Fibroblast of mammary gland (primary cell): ENCODE measurements at regions not wholly inside any gene's neighbourhood (a gene's known extent, or its start where the extent isn't known, plus 50 kb on each side); places are given as distances from the start of the nearest gene placed in this dataset.

ENCODE experiments used
- DNase-seq: peaks from one replicate; pipeline ENCODE4 v3.0.0-alpha.2; 2010; ENCODE audit warnings: low read depth
- H3K4me3 ChIP-seq: 2 replicates; pipeline ENCODE4 v1.5.1; 2011; ENCODE audit warnings: low read depth, mild to moderate bottlenecking, low read length, moderate library complexity; ENCODE audit not compliant: control insufficient read depth
- CTCF ChIP-seq: conservative IDR thresholded peaks from 2 replicates; pipeline ENCODE4 v1.5.1; 2011; ENCODE audit warnings: low read depth, low read length, inconsistent platforms; ENCODE audit not compliant: control insufficient read depth, insufficient read depth

GRCh38 chr2:221130431-221130830 is 441.7 kb downstream of the EPHA4 start:
- H3K4me3 ChIP-seq: no peak overlapping the region
- DNase-seq: no peak
- no peak for TF ChIP-seq CTCF

GRCh38 chr2:221133941-221134340 is 438.2 kb downstream of the EPHA4 start:
- no peak for DNase-seq
- no peak overlapping the region for H3K4me3 ChIP-seq
- TF ChIP-seq CTCF: no peak

- H3K4me3 ChIP-seq: no peak overlapping the region
- no peak for TF ChIP-seq CTCF
- no peak for DNase-seq
These were observed 437.4 kb downstream of the EPHA4 start for GRCh38 chr2:221134718-221135117.

GRCh38 chr2:221135699-221136098 is 436.4 kb downstream of the EPHA4 start:
- TF ChIP-seq CTCF: no peak
- H3K4me3 ChIP-seq: no peak overlapping the region
- no peak for DNase-seq

GRCh38 chr2:221137385-221137784 is 434.7 kb downstream of the EPHA4 start:
- no peak for TF ChIP-seq CTCF
- no peak overlapping the region for H3K4me3 ChIP-seq
- DNase-seq: no peak

- DNase-seq: no peak
- no peak for TF ChIP-seq CTCF
- H3K4me3 ChIP-seq: no peak overlapping the region
These were observed 429.8 kb downstream of the EPHA4 start for GRCh38 chr2:221142341-221142740.

GRCh38 chr2:221143231-221143630 is 428.9 kb downstream of the EPHA4 start:
- no peak for DNase-seq
- TF ChIP-seq CTCF: no peak
- no peak overlapping the region for H3K4me3 ChIP-seq
